B cell (primary cell): ENCODE measurements at regions not wholly inside any gene's neighbourhood (a gene's known extent, or its start where the extent isn't known, plus 50 kb on each side); places are given as distances from the start of the nearest gene placed in this dataset.

Source experiments
- ATAC-seq: fragments of 200-7000 bp; cut with Tn5 transposase; one replicate; pipeline ENCODE4 v1.10.0; 2021; ENCODE audit warnings: low read depth, mild to moderate bottlenecking, moderate number of reproducible peaks, moderate library complexity
- CTCF ChIA-PET: fragments of 350-600 bp; sonication (Branson Sonifier 250); formaldehyde crosslinking; loops from one replicate; lab custom pipeline; 2021; ENCODE audit warnings: antibody characterized with exemption, inconsistent platforms; lab: Charles Lee
- POLR2A ChIA-PET: fragments of 350-600 bp; sonication (Branson Sonifier 250); formaldehyde crosslinking; loops from one replicate; lab custom pipeline; 2021; ENCODE audit warnings: antibody characterized with exemption; lab: Charles Lee
- DNase-seq: peaks from one replicate; pipeline ENCODE4 v3.0.0; 2013
- H2AFZ ChIP-seq: 2 replicates; pipeline ENCODE4 v1.6.1; 2012; ENCODE audit warnings: mild to moderate bottlenecking, low read depth, low read length; ENCODE audit not compliant: insufficient read depth, poor library complexity, severe bottlenecking
- H3K27ac ChIP-seq, 2 donors: 1 replicate in 1 of 2; 2 replicates in 1 of 2; pipeline ENCODE4 v1.5.1; 2012 to 2013; ENCODE audit warnings: low read length in 2 of 2, mild to moderate bottlenecking in 2 of 2, moderate library complexity in 1 of 2
- H3K27me3 ChIP-seq, 4 experiments: fragments of 200-600 bp in 1 of 4; sonication (generic) in 1 of 4; replicated peaks in 1 of 4; 1 replicate in 2 of 4; 2 replicates in 2 of 4; pipeline versions ENCODE4 v1.6.1 to v1.7.0; 2013 to 2016; ENCODE audit warnings: low read length in 3 of 4, mild to moderate bottlenecking in 2 of 4, mixed read lengths in 1 of 4, moderate library complexity in 1 of 4; ENCODE audit not compliant: insufficient read depth in 4 of 4, control insufficient read depth in 3 of 4; ENCODE audit errors: control extremely low read depth in 1 of 4
- H3K36me3 ChIP-seq, 2 experiments: replicated peaks in 1 of 2; 1 replicate in 1 of 2; 2 replicates in 1 of 2; pipeline versions ENCODE4 v1.6.1 to v1.7.1; 2013; ENCODE audit warnings: low read length in 1 of 2; ENCODE audit not compliant: insufficient read depth in 2 of 2, control insufficient read depth in 1 of 2; ENCODE audit errors: control extremely low read depth in 1 of 2, extremely low read depth in 1 of 2
- H3K4me1 ChIP-seq, 2 donors: fragments of 200-600 bp in 1 of 2; sonication (generic) in 1 of 2; 1 replicate in 1 of 2; 2 replicates in 1 of 2; pipeline versions ENCODE4 v1.5.1 to v1.6.1; 2013 to 2017; ENCODE audit warnings: low read length in 2 of 2; ENCODE audit not compliant: control insufficient read depth in 2 of 2, insufficient read depth in 2 of 2
- H3K4me2 ChIP-seq: replicated peaks from 2 replicates; pipeline ENCODE3; 2012; ENCODE audit warnings: mild to moderate bottlenecking, low read depth, low read length; ENCODE audit not compliant: poor library complexity, severe bottlenecking
- H3K4me3 ChIP-seq, 5 experiments: fragments of 200-600 bp in 1 of 5; sonication (generic) in 1 of 5; 1 replicate in 3 of 5; 2 replicates in 2 of 5; pipeline versions ENCODE4 v1.5.1 to v1.7.0; 2011 to 2016; ENCODE audit warnings: low read length in 4 of 5, mild to moderate bottlenecking in 4 of 5, low read depth in 2 of 5, control low read depth in 1 of 5, moderate library complexity in 1 of 5; ENCODE audit not compliant: insufficient read depth in 1 of 5; ENCODE audit errors: control extremely low read depth in 1 of 5, extremely low read depth in 1 of 5
- H3K79me2 ChIP-seq: fragments of 200-600 bp; sonication (generic); one replicate; pipeline ENCODE4 v1.6.0; 2016; ENCODE audit warnings: low read length; ENCODE audit not compliant: control insufficient read depth, insufficient read depth
- H3K9ac ChIP-seq: fragments of 200-600 bp; sonication (generic); 2 replicates; pipeline ENCODE4 v1.6.1; 2017; ENCODE audit warnings: mild to moderate bottlenecking, low read length, moderate library complexity
- H3K9me3 ChIP-seq, 3 donors: one replicate each; pipeline versions ENCODE4 v1.6.1 to v1.7.1; 2013; ENCODE audit warnings: low read length in 2 of 3; ENCODE audit not compliant: control insufficient read depth in 2 of 3, insufficient read depth in 1 of 3; ENCODE audit errors: control extremely low read depth in 1 of 3
- H4K20me1 ChIP-seq: 2 replicates; pipeline ENCODE4 v1.6.0; 2012; ENCODE audit warnings: mild to moderate bottlenecking, low read length; ENCODE audit not compliant: insufficient read depth, control insufficient read depth, poor library complexity, severe bottlenecking
- H3K27ac Mint-ChIP-seq: one replicate; pipeline ENCODE4 v1.8.0; 2021; ENCODE audit warnings: mixed read lengths
- H3K27me3 Mint-ChIP-seq: one replicate; pipeline ENCODE4 v1.8.0; 2021; ENCODE audit warnings: mixed read lengths
- H3K4me1 Mint-ChIP-seq: one replicate; pipeline ENCODE4 v1.8.0; 2021; ENCODE audit warnings: mixed read lengths
- H3K4me3 Mint-ChIP-seq: one replicate; pipeline ENCODE4 v1.8.0; 2021; ENCODE audit warnings: mixed read lengths
- H3K9me3 Mint-ChIP-seq: one replicate; pipeline ENCODE4 v1.8.0; 2022; ENCODE audit warnings: mixed read lengths; ENCODE audit not compliant: insufficient read depth
- EZH2 ChIP-seq: IDR thresholded peaks from 2 replicates; pipeline ENCODE4 v1.6.1; 2012; ENCODE audit warnings: borderline replicate concordance, low read depth, mild to moderate bottlenecking, moderate library complexity, low read length; ENCODE audit not compliant: insufficient read depth, poor library complexity, severe bottlenecking
- WGBS: methylation state at CpG from one replicate; pipeline ENCODE4 v1.1.5; 2013; ENCODE audit warnings: missing lambda C conversion rate; ENCODE audit not compliant: insufficient coverage; 5-methylcytosine and 5-hydroxymethylcytosine counted together
- intact Hi-C: fragments of 100-400 bp; cut with micrococcal nuclease; formaldehyde crosslinking; loops from one replicate; pipeline ENCODE4 v1.10.0; 2022
- TF ChIP-seq, protein P1 (sequence below): fragments of 200-600 bp; IDR thresholded peaks from one replicate; pipeline ENCODE4 v1.8.0; 2022; ENCODE audit warnings: antibody characterized with exemption, mild to moderate bottlenecking

DNA sequence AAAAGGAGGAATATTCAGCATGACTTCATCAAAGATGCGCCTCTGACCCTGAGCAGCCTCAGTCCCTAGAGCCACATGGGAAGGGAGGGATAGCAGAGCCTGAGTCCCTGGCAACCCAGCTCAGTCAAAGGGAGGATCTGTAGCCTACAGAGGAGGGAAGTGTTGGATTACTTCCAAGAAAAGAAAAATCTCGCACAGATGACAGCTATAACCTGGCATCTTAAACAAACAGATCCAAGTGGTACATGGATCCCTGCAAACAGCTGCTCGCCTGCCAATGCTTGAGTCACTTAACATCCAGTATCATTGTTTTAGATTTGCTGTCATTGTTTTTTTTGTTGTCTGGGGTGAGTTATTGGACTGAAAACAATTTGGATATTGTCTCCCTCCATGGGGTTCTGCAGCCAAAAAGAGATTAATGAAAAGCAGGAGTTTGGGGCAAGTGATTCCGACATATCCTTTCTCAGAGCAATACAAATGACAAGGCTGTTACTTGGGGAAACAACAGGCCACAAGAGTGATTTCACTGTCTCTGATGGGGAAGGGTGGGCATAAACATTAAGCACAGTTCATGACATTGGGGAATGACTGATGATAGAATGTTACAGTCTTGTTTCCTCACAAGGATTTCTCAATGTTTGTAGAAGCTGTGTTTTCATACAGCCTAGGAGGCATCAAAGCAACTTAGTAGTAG, 153.5 kb upstream of the KIF2A start:
- Histone ChIP-seq H3K4me2 (no peak overlapping the region), H3K79me2 (no peaks in the 10 kb centered on the region), H2AFZ (no peak overlapping the region), H3K27ac (no peak overlapping the region), H3K9ac (no peak overlapping the region), H3K27me3 (no peaks in the 10 kb centered on the region), H3K36me3 (no peaks in the 10 kb centered on the region), H3K4me3 (no peak overlapping the region), H4K20me1 (no peaks in the 10 kb centered on the region), H3K4me1 (no peaks in the 10 kb centered on the region), H3K9me3 (peaks cover 0 to 6% (median 3%) of the 10 kb centered on the region in 3 donors)
- DNase-seq (no peak), ATAC-seq (no peak)
- POLR2A ChIA-PET: no interaction called here
- Mint-ChIP-seq H3K4me1 (no peaks in the 10 kb centered on the region), H3K27me3 (peaks cover 13% of the 10 kb centered on the region), H3K9me3 (peaks cover 10% of the 10 kb centered on the region), H3K4me3 (no peak overlapping the region), H3K27ac (no peak overlapping the region)
- no peak for TF ChIP-seq EZH2
- TF ChIP-seq, protein P1, sequence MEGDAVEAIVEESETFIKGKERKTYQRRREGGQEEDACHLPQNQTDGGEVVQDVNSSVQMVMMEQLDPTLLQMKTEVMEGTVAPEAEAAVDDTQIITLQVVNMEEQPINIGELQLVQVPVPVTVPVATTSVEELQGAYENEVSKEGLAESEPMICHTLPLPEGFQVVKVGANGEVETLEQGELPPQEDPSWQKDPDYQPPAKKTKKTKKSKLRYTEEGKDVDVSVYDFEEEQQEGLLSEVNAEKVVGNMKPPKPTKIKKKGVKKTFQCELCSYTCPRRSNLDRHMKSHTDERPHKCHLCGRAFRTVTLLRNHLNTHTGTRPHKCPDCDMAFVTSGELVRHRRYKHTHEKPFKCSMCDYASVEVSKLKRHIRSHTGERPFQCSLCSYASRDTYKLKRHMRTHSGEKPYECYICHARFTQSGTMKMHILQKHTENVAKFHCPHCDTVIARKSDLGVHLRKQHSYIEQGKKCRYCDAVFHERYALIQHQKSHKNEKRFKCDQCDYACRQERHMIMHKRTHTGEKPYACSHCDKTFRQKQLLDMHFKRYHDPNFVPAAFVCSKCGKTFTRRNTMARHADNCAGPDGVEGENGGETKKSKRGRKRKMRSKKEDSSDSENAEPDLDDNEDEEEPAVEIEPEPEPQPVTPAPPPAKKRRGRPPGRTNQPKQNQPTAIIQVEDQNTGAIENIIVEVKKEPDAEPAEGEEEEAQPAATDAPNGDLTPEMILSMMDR: no peak
- WGBS: 100% methylated on average over 1 of the region's 4 CpGs
- CTCF ChIA-PET: no interaction called here
- intact Hi-C loops: no loop called here

DNA sequence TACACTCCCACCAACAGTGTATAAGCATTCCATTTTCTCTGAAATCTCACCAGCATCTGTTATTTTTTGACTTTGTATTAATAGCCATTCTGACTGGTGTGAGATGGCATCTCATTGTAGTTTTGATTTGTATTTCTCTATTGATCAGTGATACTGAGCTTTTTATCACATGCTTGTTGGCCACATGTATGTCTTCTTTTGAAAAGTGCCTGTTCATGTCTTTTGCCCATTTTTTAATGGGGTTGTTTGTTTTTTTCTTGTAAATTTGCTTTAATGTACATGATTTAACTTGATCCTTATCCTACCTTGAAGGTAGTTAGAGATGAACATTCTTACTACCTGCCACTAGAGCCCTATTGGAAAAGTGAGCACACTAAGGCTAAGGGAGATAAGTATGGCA, 151.2 kb upstream of the KIF2A start:
- POLR2A ChIA-PET: no interaction called here
- Histone ChIP-seq H3K9me3 (peaks cover 0 to 11% (median 3%) of the 10 kb centered on the region in 3 donors), H3K36me3 (no peaks in the 10 kb centered on the region), H3K4me2 (no peak overlapping the region), H3K9ac (no peak overlapping the region), H3K4me1 (no peaks in the 10 kb centered on the region), H4K20me1 (no peaks in the 10 kb centered on the region), H2AFZ (no peak overlapping the region), H3K27me3 (no peaks in the 10 kb centered on the region), H3K27ac (no peak overlapping the region), H3K79me2 (no peaks in the 10 kb centered on the region), H3K4me3 (no peak overlapping the region)
- CTCF ChIA-PET: no interaction called here
- no peaks in the 10 kb centered on the region for H3K4me1 Mint-ChIP-seq
- peaks cover 10% of the 10 kb centered on the region for H3K27me3 Mint-ChIP-seq
- intact Hi-C loops: no loop called here
- H3K4me3 Mint-ChIP-seq: no peak overlapping the region
- no peak overlapping the region for H3K27ac Mint-ChIP-seq
- ATAC-seq (no peak), DNase-seq (no peak)
- H3K9me3 Mint-ChIP-seq: peaks cover 10% of the 10 kb centered on the region
- no peak for TF ChIP-seq EZH2
- TF ChIP-seq, protein P1: no peak
